ENCODE measurements at regions not wholly inside any gene's neighbourhood (a gene's known extent, or its start where the extent isn't known, plus 50 kb on each side); places are given as distances from the start of the nearest gene placed in this dataset.
A peak's percentile ranks its signal among the peaks of the same experiment; 100 is the strongest.

GRCh38 chr14:37874429-37875109 is 279.1 kb downstream of the TTC6 start:
- no peaks in the 10 kb centered on the region for H3K36me3 ChIP-seq (ENCODE audit: control insufficient read depth in 2 of 2, insufficient read depth in 1 of 2, low read length in 2 of 2)
- H3K4me3 ChIP-seq (ENCODE audit: low read depth, low read length), result no peak overlapping the region
- no peak for TF ChIP-seq YY1 (tag by site-specific recombination; IDR thresholded peaks at IDR 0.05)
- TF ChIP-seq ZFP69B (tag by site-specific recombination; IDR thresholded peaks at IDR 0.05), result peak; percentile 78
- TF ChIP-seq KLF8 (tag by site-specific recombination; IDR thresholded peaks at IDR 0.05), result 0 out of 2 replicates have a peak, but pooled peaks have one; percentile 28
- 0 out of 2 replicates have a peak, but pooled peaks have one; percentile 32 for TF ChIP-seq ZNF600 (tag by site-specific recombination; IDR thresholded peaks at IDR 0.05)
- TF ChIP-seq KLF9 (tag by site-specific recombination; IDR thresholded peaks at IDR 0.05; ENCODE audit: low read depth), result peak; percentile 53; the same call in 1 of the 2 replicates
- no peak for TF ChIP-seq ZNF747 (tag by site-specific recombination; IDR thresholded peaks at IDR 0.05)
- no peak for TF ChIP-seq PBX3 (CRISPR knock-in tag; IDR thresholded peaks at IDR 0.05)
- TF ChIP-seq ZNF530 (tag by site-specific recombination; IDR thresholded peaks at IDR 0.05; ENCODE audit: low read depth), result no peak
- peak; percentile 87 for TF ChIP-seq ZNF692 (tag by site-specific recombination; IDR thresholded peaks at IDR 0.05)
- 0 out of 2 replicates have a peak, but pooled peaks have one; percentile 29 for TF ChIP-seq KLF7 (tag by site-specific recombination; IDR thresholded peaks at IDR 0.05; ENCODE audit: borderline replicate concordance)
- peak; percentile 47 for TF ChIP-seq ZBTB17 (tag by site-specific recombination; IDR thresholded peaks at IDR 0.05)
- TF ChIP-seq KLF1 (tag by site-specific recombination; IDR thresholded peaks at IDR 0.05), result peak; percentile 53
- no peak for TF ChIP-seq ZBTB1 (tag by site-specific recombination; IDR thresholded peaks at IDR 0.05)
- TF ChIP-seq BCL11A (tag by site-specific recombination; IDR thresholded peaks at IDR 0.05; ENCODE audit: low read depth), result no peak
- peak; percentile 86 for TF ChIP-seq ZNF654 (tag by site-specific recombination; IDR thresholded peaks at IDR 0.05; ENCODE audit: low read depth)
- peak; percentile 78 for TF ChIP-seq CTCF (tag by site-specific recombination; IDR thresholded peaks at IDR 0.05)
- no peak for TF ChIP-seq GFI1B (tag by site-specific recombination; IDR thresholded peaks at IDR 0.05)
- no peak for TF ChIP-seq ZNF324 (tag by site-specific recombination; IDR thresholded peaks at IDR 0.05)
- no peaks in the 10 kb centered on the region for H3K9me3 ChIP-seq (ENCODE audit: control insufficient read depth, insufficient read depth, low read depth, low read length)
- H3K4me1 ChIP-seq (ENCODE audit: control insufficient read depth, insufficient read depth, low read length), result no peaks in the 10 kb centered on the region
- ChIA-PET CTCF (interaction anchor here (0.6 to 5.6 kb wide), 35 partner anchors 8 to 850 kb away, joined by 3 to 46 read pairs (median 4); partner anchors contain the start of genes FOXA1 and TTC6), POLR2A (no interaction called here)
- no peak overlapping the region for H3K27ac ChIP-seq (ENCODE audit: extremely low read depth, low read depth, low read length)

- POLR2A ChIA-PET, result no interaction called here
- CTCF ChIA-PET, result interaction anchor here (0.5 to 3.4 kb wide), 5 partner anchors 8 to 642 kb away, joined by 4 to 21 read pairs (median 5); no protein-coding TSS in a partner anchor
- no peak overlapping the region for H3K27ac ChIP-seq (ENCODE audit: extremely low read depth, low read depth, low read length)
- TF ChIP-seq ZNF211 (tag by site-specific recombination; IDR thresholded peaks at IDR 0.05; ENCODE audit: low read depth) (no peak), ZNF701 (tag by site-specific recombination; IDR thresholded peaks at IDR 0.05) (no peak), ZNF350 (tag by site-specific recombination; IDR thresholded peaks at IDR 0.05) (no peak), PRDM10 (tag by site-specific recombination; IDR thresholded peaks at IDR 0.05) (no peak), ZNF585B (tag by site-specific recombination; IDR thresholded peaks at IDR 0.05) (no peak), ZFP3 (tag by site-specific recombination; IDR thresholded peaks at IDR 0.05; ENCODE audit: low read depth) (no peak), ZNF692 (tag by site-specific recombination; IDR thresholded peaks at IDR 0.05) (no peak)
Measured at GRCh38 chr14:37888234-37888633, 292.8 kb downstream of the TTC6 start.

More at GRCh38 chr14:37888234-37888633, 292.8 kb downstream of the TTC6 start:
- Histone ChIP-seq H3K9me3 (ENCODE audit: control insufficient read depth, insufficient read depth, low read depth, low read length) (no peaks in the 10 kb centered on the region), H3K4me3 (ENCODE audit: low read depth, low read length) (no peak overlapping the region), H3K36me3 (ENCODE audit: control insufficient read depth in 2 of 2, insufficient read depth in 1 of 2, low read length in 2 of 2) (no peaks in the 10 kb centered on the region), H3K4me1 (ENCODE audit: control insufficient read depth, insufficient read depth, low read length) (peaks cover 3% of the 10 kb centered on the region; the same call in 1 of the 2 replicates)
